Lung (tissue), 11 donors: ENCODE measurements at regions not wholly inside any gene's neighbourhood (a gene's known extent, or its start where the extent isn't known, plus 50 kb on each side); places are given as distances from the start of the nearest gene placed in this dataset.
"Not testable (repeated sequence)": the region's sequence is repeated elsewhere in the genome, so short reads cannot be mapped to it uniquely, and the experiment has no call there.

ENCODE experiments used
- ATAC-seq: fragments of 200-7000 bp; cut with Tn5 transposase; one replicate; pipeline ENCODE4 v1.9.1; 2020; ENCODE audit warnings: moderate number of reproducible peaks; ENCODE audit not compliant: insufficient read depth, low FRiP score
- DNase-seq, 3 donors: peaks; one replicate each; pipeline ENCODE4 v3.0.0-alpha.2; 2013 to 2017
- H3K27ac ChIP-seq, 2 donors: one replicate each; pipeline ENCODE4 v1.5.1; 2013; ENCODE audit warnings: mild to moderate bottlenecking in 2 of 2, moderate library complexity in 2 of 2, control low read depth in 1 of 2, inconsistent platforms in 1 of 2, low read depth in 1 of 2, low read length in 1 of 2
- H3K27me3 ChIP-seq, 3 donors: one replicate each; pipeline ENCODE4 v1.5.1; 2013; ENCODE audit warnings: low read length in 2 of 3; ENCODE audit not compliant: control insufficient read depth in 3 of 3, insufficient read depth in 3 of 3
- H3K36me3 ChIP-seq, 4 donors: one replicate each; pipeline ENCODE4 v1.5.1; 2013; ENCODE audit warnings: low read length in 4 of 4, mild to moderate bottlenecking in 1 of 4, moderate library complexity in 1 of 4; ENCODE audit not compliant: control insufficient read depth in 4 of 4, insufficient read depth in 4 of 4
- H3K4me1 ChIP-seq, 5 donors: one replicate each; pipeline ENCODE4 v1.5.1; 2013; ENCODE audit warnings: low read length in 5 of 5, mild to moderate bottlenecking in 2 of 5, moderate library complexity in 1 of 5; ENCODE audit not compliant: control insufficient read depth in 5 of 5, insufficient read depth in 5 of 5
- H3K4me3 ChIP-seq: one replicate; pipeline ENCODE4 v1.5.1; 2013; ENCODE audit warnings: mild to moderate bottlenecking, control low read depth, moderate library complexity
- H3K9ac ChIP-seq, 2 donors: one replicate each; pipeline ENCODE4 v1.5.1; 2013; ENCODE audit warnings: low read length in 2 of 2, control low read depth in 1 of 2; ENCODE audit not compliant: insufficient read depth in 1 of 2
- H3K9me3 ChIP-seq, 4 donors: one replicate each; pipeline ENCODE4 v1.5.1; 2013; ENCODE audit warnings: low read length in 3 of 4, mild to moderate bottlenecking in 1 of 4, moderate library complexity in 1 of 4; ENCODE audit not compliant: control insufficient read depth in 4 of 4, insufficient read depth in 3 of 4
- WGBS, 2 donors: extraction: QIAGEN DNeasy Blood & Tissue Kit; methylation state at CpG; one replicate each; pipeline ENCODE4 v1.1.7; 2013; 5-methylcytosine and 5-hydroxymethylcytosine counted together
- TF ChIP-seq, protein P1 (sequence below): IDR thresholded peaks from 2 replicates; pipeline ENCODE4 v1.5.1; 2012; ENCODE audit warnings: mild to moderate bottlenecking; ENCODE audit errors: control extremely low read depth, extremely low read depth
- donor health status: control.
- donor health status: control.
- donor health status: Bipolar disorder and iron deficiency.
- donor health status: healthy.
- donor health status: DM: yes; HTN: yes; CAD: no.

DNA sequence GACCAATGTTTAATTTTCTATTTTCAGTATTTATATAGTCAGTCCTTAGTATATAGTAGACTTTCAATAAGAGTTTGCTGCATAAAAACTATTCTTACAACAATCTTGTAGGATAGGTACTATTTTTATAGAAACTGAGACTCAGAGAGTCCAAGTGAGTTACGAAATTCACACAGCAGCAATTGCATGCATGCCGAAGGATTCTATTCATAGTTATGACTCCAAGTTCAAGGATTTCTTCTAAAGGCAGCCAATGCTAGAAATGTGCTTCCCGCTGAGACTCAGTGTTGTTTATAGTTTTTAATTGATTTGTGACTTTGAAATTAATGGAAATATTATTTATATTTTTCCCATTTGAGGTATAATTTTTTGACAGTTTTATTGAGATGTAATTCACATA is 62.7 kb upstream of the CSNK1A1L start:
- H3K9ac ChIP-seq = no peak overlapping the region

DNA sequence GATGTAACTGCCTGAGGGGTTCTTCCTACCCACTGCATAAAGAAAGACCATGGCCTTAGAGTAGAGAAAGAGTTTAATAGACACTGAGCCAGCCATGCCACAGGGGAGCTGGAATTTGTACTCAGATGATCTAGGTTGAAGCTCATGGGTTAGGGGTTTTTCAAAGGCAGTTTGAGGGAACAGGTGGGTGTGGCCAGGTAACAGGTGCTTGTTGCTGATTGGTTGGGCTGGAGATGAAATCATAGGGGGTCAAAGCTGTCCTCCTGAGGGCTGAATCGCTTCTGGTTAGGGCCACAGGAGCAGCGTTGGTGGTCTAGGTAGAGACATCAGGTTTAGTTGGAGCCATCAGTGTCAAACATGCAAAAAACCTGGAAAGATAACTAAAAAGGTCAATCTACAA is 59.2 kb upstream of the CSNK1A1L start:
- Histone ChIP-seq H3K27ac (no peak overlapping the region), H3K9ac (no peak overlapping the region), H3K27me3 (no peaks in the 10 kb centered on the region), H3K36me3 (peaks cover 0 to 2% (median 0%) of the 10 kb centered on the region in 4 donors), H3K4me1 (peaks cover 0 to 3% (median 0%) of the 10 kb centered on the region in 5 donors), H3K9me3 (peaks cover 0 to 11% (median 2%) of the 10 kb centered on the region in 4 donors), H3K4me3 (no peak overlapping the region)
- 87 to 89% methylated on average over 2 of the region's 2 CpGs for WGBS, 2 donors
- no peak for DNase-seq
- TF ChIP-seq, protein P1, sequence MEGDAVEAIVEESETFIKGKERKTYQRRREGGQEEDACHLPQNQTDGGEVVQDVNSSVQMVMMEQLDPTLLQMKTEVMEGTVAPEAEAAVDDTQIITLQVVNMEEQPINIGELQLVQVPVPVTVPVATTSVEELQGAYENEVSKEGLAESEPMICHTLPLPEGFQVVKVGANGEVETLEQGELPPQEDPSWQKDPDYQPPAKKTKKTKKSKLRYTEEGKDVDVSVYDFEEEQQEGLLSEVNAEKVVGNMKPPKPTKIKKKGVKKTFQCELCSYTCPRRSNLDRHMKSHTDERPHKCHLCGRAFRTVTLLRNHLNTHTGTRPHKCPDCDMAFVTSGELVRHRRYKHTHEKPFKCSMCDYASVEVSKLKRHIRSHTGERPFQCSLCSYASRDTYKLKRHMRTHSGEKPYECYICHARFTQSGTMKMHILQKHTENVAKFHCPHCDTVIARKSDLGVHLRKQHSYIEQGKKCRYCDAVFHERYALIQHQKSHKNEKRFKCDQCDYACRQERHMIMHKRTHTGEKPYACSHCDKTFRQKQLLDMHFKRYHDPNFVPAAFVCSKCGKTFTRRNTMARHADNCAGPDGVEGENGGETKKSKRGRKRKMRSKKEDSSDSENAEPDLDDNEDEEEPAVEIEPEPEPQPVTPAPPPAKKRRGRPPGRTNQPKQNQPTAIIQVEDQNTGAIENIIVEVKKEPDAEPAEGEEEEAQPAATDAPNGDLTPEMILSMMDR = no peak
- no peak for ATAC-seq

More for the DNA sequence above, 62.7 kb upstream of the CSNK1A1L start:
- TF ChIP-seq, protein P1 = no peak
- ATAC-seq = no peak
- H3K4me1 ChIP-seq = peaks cover 0 to 15% (median 3%) of the 10 kb centered on the region in 5 donors
- H3K9me3 ChIP-seq = no peaks in the 10 kb centered on the region
- H3K27ac ChIP-seq = no peak overlapping the region
- WGBS, 2 donors = 66 to 92% methylated on average over 3 of the region's 3 CpGs
- no peak for DNase-seq
- no peak overlapping the region for H3K4me3 ChIP-seq
- no peaks in the 10 kb centered on the region for H3K27me3 ChIP-seq
- no peaks in the 10 kb centered on the region for H3K36me3 ChIP-seq

- peak in 1 of 3 donors; percentile 24 for DNase-seq
- Histone ChIP-seq H3K27me3 (no peaks in the 10 kb centered on the region), H3K9me3 (peaks cover 0 to 11% (median 2%) of the 10 kb centered on the region in 4 donors), H3K4me3 (no peak overlapping the region), H3K36me3 (peaks cover 0 to 2% (median 0%) of the 10 kb centered on the region in 4 donors), H3K27ac (no peak overlapping the region), H3K4me1 (peaks cover 0 to 3% (median 0%) of the 10 kb centered on the region in 5 donors), H3K9ac (no peak overlapping the region)
- 82 to 89% methylated on average over 3 of the region's 3 CpGs for WGBS, 2 donors
- TF ChIP-seq, protein P1 = no peak
- ATAC-seq = no peak
These were observed 58.3 kb upstream of the CSNK1A1L start for GRCh38 chr13:37163641-37164265.

GRCh38 chr13:37158481-37158880 is 53.0 kb upstream of the CSNK1A1L start:
- 95 to 98% methylated on average over 2 of the region's 2 CpGs for WGBS, 2 donors
- no peak for ATAC-seq
- TF ChIP-seq, protein P1 = no peak
- Histone ChIP-seq H3K4me1 (no peaks in the 10 kb centered on the region), H3K9me3 (peaks cover 0 to 11% (median 2%) of the 10 kb centered on the region in 4 donors), H3K4me3 (no peak overlapping the region), H3K27ac (no peak overlapping the region), H3K9ac (no peak overlapping the region), H3K27me3 (no peaks in the 10 kb centered on the region), H3K36me3 (peaks cover 0 to 2% (median 0%) of the 10 kb centered on the region in 4 donors)
- DNase-seq = no peak

DNA sequence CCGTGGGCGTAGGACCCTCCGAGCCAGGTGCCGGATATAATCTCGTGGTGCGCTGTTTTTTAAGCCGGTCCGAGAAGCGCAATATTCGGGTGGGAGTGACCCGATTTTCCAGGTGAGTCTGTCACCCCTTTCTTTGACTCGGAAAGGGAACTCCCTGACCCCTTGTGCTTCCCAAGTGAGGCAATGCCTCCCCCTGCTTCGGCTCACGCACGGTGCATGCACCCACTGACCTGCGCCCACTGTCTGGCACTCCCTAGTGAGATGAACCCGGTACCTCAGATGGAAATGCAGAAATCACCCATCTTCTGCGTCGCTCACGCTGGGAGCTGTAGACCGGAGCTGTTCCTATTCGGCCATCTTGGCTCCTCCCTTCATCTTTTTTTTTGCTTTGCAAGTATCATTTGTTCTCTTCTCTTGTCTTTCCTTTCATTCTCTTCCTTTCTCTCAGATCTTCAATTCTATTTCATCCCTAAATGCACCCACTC is 50.2 kb upstream of the CSNK1A1L start:
- not testable (repeated sequence) for H3K27me3 ChIP-seq, H3K9ac ChIP-seq, DNase-seq, H3K4me3 ChIP-seq, H3K36me3 ChIP-seq, ATAC-seq, H3K9me3 ChIP-seq, H3K4me1 ChIP-seq, H3K27ac ChIP-seq
- 94 to 95% methylated on average over 21 to 22 of the region's 22 CpGs for WGBS, 2 donors
